Stimulated activated CD8-positive, alpha-beta memory T cell treated with anti-CD3 and anti-CD28 coated beads, Interleukin-4, amount 100 ng/mL, for 48 hours (primary cell): ENCODE measurements at regions not wholly inside any gene's neighbourhood (a gene's known extent, or its start where the extent isn't known, plus 50 kb on each side); places are given as distances from the start of the nearest gene placed in this dataset.
"Not testable (repeated sequence)": the region's sequence is repeated elsewhere in the genome, so short reads cannot be mapped to it uniquely, and the experiment has no call there.

Experiments
- DNase-seq: peaks from one replicate; pipeline ENCODE4 v3.0.0-alpha.2; 2020

DNA sequence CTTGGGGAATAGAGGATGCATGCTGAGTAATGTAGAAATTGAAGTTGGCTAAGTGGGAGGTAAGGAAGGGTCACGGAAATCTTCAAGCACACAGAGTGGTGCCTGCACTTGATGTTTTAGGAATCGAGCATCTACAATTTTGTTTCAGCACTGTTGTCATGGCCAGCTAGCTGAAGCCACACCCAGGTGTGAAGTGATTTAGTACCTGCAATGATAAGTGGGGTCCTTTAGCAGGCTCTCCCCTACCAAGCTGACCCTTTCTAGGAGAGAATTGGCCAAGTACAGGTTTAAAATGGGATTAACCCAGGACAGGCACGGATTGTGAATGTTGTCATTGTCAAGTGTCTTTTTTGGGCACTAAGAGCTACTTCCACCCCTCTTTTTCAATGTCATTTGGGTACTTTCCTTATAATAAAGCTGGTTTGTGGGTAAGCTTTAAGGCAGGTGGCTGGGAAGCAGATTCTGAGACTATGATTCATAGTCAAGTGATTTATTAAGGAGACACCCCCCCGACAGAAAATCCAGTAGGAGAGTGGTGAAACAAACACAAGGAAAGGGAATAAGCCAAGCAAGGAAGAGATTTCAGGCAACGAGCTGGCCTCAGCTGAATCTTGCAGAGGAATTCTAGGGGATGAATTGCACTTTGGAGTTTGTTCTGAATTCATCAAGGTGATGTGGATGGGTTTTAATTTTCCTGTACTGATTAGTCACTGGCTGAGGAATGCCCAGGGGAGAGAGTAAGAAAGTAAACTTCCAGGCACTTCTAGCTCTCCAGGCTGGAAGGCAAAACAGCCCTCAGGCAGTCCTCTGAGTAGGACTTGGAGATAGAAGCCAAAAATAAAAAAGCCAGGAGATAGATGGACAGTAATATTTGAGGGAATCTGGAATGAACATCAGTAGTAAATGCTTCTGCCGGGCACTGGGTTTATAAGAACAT lies 1128.4 kb downstream of the SORCS3 start:
- no peak for DNase-seq

DNA sequence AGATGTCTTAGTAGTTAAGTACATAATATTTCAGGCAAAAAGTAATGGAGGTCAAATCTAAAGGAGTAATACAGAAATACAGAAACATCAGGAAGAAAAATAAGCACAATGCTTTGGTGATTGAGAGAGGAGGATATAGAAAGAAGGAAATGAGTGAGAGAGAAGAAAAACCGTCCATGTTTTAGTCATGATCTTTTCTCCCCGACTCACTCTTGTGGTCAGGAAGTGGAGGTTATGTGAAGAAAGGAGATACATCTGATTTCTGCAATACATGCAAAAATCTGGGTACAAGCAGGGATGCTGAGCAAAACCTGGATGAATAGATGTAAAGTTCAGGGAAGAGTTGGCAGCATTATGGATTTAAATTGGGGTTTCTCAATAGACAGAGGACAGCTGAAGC lies 1122.5 kb downstream of the SORCS3 start:
- DNase-seq, result no peak

DNA sequence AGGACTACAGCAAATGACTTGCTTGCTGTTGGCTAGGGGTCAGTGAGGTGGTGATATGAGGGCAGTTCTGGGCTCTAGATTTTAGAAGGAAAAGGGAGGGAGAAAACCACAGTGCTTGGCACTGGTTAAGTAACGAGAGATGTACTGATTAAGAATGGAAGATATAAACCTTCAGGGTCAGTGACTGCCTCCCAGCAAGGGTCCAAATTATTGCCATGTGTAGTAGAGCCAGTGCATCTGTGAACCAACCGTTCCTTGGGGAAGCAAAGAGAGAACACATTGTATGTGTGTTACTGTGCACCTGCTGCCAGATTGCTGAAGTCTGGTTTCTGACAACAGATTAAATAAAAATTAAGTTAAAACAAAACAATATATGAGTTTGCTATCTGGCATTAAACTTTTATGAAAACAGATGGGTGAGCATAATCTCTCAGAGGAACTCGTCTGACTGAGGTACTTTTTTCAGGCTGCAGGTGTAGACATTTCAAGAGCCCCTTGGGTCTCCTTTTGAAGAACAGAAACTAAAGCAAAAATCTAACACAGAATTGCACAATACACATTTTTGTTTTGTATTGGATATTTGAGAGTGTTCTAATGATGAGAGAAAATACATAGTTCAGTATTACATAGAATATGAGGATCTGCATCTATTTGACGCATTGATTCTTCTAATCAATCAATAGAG lies 1120.6 kb downstream of the SORCS3 start:
- no peak for DNase-seq

DNA sequence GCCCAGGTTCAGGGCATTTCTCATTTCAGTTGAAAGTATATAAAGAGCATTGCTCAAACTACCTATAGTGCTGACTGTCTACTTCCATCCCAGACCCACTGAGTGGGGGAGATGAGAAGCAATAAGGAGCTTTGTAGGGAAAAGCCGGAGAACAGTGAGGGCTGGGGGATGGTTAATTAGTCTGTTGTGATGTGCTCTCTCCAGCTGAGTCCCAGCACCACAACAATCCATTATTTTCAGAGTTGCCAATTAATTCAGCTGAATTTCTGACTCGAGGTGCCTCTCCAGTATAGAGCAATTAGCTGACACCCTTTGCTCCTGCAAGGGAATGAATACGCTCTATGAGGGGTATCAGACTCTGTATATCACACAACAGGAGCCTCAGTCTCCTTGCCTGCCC lies 1118.6 kb downstream of the SORCS3 start:
- DNase-seq, result no peak

DNA sequence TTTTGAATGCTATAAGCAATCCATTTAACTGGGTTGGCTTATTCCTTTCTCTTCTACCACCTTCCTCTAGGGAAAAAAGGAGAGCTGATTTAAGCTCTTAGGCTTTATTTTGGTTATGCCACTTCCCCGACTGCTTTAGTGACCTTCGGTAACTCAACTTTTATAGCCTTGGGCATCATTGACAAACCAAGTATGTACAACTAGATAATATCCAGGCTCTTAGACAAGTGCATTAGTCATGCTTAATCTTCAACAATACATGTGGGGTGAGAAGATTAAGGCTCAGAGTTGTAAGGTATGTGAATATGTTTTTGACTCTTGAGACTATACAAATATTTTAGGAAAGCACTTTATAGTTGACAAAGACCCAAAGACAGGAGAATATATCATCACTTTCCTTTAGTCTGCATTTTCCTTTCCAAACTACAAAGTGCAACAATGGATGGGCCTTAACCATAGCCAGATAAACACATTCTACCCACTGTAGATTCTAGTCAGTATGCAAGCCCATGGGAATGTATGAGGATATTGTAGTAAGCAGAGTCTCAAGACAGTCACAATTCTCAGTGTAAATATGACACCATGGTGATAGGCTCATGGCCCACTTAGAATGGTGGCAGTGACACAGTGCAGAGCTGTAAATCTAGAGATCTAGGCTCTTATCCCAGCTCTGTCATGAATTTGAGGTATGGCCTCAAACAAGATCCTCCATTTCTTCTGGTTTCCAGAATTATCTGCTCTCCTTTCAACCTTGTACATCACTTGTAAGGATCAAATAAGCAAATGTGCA lies 1117.3 kb downstream of the SORCS3 start:
- no peak for DNase-seq

DNA sequence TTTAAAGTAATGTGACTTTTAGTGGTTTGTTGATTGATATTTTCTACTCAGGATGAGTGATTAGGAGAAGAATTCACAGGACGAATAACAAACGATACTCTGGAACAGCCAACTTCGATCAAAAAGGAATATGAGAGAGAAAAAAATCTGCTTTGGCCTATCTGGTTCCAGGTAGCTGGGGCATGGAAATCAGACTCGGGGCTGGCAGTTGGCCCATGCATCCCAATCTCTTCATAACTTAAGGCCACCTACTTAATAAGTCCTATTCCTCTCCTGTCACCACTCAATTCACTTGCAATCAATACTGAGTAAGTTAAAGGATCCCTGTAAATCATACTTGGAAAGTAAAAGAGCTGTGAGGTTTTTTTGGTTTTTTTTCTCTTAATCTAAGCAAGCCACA lies 1116.2 kb downstream of the SORCS3 start:
- DNase-seq, result no peak

DNA sequence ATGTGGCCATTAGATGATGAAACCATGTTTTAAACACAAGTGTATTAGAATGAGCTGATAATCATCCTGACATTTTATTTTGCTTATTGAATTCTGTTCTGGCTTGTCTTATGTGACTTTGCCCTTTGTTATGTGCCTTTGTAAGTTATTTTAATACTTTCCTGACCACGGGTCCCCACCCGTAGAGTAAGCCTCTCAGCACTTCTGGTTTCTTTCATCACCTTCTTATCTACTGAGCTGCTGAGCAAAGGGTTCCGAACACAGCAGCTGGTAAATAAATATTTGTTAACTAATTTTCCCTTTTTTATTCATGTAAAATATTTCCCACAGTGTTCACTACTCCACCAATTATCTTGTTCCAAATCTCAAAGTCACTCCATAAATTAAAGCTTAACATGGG lies 1115.3 kb downstream of the SORCS3 start:
- DNase-seq, result no peak

DNA sequence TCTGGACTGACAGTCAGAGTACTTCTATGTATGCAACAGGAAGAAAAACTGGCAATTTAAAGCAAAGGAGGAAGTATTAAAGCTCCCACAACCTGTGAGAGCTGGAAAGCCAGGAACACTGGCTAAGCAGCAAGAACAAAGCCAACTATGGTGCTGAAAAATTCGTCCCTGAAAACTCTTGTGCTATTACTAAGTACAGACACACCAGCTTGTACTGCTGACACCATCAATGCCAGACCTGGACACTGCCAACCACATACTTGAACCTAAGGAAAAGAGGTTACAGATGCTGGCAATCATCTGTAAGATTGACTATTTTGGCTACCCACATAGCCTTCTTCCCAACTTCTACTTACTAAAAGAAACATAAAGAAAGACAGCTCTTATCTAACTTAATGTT lies 1110.6 kb downstream of the SORCS3 start:
- no peak for DNase-seq

DNA sequence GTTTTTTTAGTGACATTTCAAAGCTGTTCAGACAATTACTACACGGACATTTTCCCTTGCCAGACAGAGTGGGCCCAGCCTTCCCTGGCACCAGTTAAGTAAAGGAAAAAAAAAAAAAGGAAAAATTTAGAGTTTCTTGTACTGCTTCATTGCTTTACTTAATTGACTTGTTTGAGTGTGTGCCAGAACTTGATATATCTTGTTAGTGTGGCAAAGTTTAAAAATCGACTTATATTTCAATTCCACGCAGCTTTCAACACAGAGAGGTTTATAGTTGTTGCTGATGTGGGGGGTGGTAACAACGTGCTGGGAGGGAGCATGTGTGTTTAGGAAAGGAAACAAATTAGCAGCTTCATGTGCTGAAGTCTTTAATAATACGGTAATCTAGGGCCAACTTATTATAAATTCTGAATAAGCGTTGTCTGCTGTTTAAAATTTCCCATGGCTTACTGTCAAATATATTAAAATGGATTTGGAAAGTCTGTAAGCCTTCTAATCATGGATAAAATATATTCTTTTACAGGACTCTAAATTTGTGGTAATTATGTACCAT lies 1104.6 kb downstream of the SORCS3 start:
- DNase-seq, result no peak

DNA sequence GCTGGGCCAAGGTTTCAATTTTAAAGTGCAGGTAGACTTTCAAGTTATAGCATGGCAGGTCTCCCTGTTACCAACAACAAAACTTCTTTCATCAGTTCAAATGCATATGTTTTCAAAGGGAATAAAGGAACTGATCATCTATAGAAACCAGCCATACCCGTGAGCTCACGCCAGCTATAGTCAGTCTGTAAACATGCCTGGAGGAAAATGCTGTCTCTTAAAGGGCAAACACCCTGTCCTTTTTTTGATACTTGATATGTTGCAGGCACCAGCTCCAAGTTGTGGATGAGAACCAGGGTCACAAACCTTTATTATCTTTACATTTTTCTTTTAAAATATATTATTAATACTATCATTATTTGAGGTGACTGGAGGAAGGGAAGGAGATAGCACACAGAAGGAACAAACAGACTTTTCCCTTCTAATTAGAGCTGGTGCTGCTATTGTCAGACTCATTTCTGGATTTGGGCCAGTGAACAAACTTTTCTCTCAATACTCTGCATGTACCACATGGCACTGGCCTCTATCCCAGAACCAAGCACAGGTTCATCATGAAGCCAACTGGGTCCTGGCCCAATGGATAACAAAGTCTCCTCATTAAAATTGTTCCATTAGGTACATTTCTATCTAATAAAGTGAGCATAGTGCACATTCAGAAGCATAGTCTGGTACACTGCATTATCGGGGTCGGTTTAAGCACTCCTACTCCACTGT lies 1102.4 kb downstream of the SORCS3 start:
- DNase-seq, result no peak

DNA sequence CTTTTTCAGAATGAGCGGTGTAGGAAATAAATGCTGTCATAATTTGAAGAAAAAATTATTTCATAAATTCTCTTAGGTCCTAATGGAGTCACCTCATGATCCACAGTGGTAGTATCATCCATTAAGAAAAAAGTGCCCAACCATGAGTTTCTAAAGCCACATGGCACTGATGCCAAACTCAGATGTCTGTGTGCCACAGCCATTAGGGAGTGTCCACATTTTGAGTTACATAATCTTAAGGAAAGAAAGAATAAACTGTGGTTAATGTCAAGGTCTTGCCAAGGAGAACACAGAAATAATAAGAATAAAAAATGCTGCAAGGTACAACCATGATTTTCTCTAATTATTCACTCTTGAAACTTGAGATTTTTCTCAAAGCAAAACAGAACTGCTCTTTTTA lies 1101.8 kb downstream of the SORCS3 start:
- no peak for DNase-seq

DNA sequence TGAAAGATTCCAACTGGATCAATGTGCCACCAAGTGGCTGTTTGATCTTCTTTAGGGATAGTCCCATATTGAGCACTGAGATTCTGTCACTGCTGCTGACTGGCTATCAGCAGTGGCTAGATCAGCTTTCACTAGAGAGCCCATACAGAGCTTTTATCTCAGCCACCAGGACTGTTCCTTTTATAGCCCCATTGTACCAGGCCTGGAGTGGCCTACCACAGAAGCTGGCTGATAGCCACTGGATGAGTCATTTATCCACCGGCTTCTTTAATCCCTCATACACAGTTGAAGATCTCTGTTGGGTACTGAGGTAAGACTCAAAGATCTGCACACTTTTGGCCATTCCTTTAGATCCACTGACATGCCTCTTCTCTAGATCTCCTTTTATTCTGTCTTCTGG lies 1101.1 kb downstream of the SORCS3 start:
- no peak for DNase-seq

DNA sequence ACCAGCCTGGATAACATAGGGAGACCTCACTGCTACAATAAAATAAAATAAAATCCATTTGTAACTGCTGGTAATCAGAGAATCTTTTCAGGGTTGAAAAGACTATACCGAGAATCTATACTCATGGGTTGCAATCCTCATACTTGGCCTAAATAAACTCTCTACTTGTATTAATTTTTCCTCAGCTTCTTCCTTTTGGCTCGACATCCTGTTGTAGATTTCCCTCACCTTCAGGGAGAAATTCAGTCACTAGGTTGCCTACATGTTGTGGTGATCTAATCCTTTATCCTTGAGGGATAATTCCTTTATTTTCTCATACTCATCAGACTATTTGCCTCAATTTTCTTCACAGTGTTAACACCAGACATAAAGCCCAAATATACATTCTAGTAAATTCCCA lies 1093.4 kb downstream of the SORCS3 start:
- DNase-seq, result no peak

DNA sequence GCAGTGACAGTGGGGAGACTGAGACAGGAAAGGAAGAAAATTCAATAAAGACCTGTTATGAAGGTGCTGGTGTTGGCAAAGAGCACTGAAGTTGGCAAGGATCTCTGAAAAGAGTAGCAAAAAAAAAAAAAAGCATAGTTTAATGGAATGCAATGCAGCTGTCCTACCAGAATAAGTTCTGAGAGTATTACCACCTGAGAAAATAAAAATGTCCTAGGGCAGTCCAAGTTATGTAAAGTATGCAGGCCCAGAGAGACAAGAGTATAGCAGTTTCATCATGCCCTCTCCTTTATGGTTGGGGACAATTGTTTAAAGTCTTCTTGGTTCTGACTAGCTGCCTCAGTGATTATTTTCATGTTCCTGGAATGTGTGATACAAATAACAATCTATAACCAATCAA lies 1092.8 kb downstream of the SORCS3 start:
- no peak for DNase-seq

DNA sequence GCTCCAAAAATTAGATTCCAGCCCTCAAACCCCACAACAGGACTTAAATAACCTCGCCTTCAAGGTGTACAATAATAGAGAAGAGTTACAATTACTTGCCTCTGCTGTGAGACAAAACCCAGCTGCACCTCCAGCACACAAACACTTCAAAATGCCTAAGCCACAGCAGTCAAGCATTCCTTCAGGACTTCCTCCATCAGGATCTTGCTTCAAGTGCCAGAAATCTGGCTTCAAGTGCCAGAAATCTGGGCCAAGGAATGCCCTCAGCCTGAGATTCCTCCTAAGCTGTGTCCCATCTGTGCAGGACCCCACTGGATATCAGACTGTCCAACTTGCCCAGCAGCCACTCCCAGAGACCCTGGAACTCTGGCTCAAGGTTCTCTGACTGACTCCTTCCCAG lies 1088.3 kb downstream of the SORCS3 start:
- DNase-seq, result no peak

DNA sequence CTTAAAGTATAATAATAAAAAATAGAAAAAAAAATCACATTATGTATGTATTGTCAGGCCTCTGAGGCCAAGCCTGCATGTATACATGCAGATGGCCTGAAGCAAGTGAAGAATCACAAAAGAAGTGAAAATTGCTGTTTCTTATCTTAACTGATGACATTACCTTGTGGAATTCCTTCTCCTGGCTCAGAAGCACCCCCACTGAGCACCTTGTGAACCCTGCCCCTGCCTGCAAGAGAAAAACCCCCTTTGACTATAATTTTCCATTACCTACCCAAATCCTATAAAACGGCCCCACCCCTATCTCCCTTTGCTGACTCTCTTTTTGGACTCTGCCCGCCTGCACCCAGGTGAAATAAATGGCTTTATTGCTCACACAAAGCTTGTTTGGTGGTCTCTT lies 1086.5 kb downstream of the SORCS3 start:
- DNase-seq, result not testable (repeated sequence)

DNA sequence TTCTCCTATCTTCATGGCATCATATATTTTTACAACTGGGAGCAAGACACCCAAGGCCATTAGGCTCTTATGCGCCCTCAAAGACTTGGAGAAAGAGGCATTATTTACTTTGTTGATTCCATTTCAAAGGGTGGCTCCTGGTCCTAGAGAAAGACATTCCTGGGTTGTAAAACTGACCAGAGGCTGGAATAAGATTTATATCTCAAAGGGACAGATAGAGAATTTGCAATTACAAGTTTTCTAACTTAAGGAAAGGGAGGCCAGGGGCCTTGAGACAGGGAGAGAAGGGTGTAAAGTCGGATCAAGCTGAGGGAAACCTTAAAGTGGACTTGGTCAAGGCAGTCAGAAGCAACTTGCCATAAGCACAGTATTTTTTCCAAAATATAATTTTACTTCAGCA lies 1086.0 kb downstream of the SORCS3 start:
- DNase-seq, result no peak

DNA sequence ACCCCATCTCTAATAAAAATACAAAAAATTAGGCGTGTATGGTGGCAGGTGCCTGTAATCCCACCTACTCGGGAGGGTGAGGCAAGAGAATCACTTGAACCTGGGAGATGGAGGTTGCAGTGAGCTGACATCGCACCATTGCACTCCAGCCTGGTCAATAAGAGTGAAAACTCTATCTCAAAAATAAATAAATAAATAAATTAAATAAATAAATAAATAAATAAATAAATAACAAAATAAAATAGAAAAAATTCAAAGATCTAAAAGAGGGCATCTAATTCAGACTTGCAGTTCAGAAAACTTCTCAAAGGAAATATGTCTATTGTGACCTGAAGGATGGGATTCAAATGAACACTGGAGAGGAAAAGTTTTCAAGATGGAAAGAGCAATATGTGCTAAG lies 1085.1 kb downstream of the SORCS3 start:
- no peak for DNase-seq

DNA sequence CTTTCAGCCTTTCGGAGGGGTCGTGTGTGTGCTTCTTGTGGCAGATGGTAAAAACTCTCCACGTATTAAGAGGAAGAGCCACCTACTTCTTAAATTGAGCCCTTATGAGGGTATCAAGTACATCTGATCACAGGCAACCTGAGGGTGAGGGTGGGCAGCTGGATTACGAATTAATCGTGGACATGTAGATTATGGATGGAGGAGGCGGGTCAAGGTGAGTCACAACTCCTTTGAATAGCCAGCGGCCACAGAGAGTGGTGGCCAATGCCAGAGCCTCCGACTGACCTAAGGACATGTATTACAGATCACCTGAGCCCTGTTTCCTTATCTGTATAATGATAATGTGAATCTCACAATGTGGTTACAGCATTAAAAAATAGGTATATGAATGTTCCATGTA lies 1083.9 kb downstream of the SORCS3 start:
- no peak for DNase-seq

DNA sequence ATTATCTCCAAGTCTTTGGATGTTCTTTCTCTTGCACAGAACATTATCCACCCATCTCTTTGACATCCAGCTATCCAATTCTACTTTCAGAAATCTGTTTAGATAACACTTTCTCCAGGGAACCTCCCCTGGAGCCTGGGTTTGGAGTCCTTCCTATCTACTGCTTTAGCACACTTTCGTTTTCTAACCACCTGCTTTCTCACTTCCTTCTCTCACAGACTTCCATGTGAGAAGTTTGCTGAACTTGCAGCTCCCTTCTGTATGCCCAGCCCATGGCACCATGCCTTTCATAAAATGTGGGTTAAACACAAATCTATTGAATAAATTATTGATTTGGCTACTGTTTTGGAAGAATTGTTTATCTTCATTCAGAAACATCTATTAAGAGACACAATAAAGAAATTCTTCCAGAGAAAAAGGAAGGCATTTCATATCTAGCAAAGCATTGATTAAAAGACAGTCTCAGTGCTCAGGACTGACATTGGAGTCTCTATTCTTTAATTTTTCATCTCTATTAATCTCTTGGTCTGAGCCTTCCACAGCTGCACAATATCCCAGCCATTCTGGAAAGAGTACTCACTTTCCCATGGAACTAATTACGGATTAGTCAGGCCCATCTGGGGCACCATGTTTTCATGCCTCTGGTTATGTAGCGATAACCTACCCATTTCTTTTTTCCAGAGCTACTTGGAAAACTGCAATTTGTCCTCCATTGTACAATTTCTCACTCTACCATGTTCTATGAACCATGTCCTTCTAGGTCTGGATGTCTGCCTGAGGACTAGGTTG lies 1077.3 kb downstream of the SORCS3 start:
- DNase-seq, result no peak

DNA sequence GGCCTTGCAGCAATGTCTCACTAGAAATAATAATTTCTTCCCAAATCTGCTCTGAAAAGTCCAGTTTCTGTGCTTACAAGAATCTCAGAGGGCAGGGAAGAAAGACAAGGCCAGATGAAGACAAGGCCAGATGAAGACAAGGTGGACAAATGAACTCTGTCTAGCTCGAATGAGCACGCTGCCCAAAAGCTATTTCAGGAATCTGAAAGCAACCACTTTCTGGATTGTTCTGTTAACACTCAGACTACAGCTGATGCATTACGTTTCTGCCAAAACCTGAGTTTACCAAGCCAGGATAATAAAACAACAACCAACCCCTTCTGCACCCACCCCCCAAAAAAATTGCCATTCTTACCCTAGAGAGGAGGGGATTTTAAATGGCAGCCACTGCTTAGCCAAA lies 1073.6 kb downstream of the SORCS3 start:
- no peak for DNase-seq

DNA sequence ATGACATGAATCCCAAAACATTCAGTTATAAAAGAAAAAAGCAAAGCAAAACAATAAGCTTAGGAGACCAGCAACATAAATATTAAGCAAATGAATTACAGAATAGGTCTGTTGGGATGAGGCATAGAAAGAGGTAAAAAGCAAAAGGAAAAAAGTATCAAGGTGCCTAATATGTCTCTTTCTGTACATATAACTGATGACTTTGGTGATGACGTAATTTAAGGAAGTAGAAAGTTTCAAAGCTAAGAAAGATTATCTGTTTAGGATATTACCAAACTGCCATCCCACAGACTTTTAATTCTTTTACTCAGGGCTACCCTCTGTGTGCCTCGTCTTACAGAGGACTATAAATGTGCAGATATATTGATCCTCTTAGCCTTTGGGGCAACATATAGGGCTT lies 1066.5 kb downstream of the SORCS3 start:
- DNase-seq, result no peak
